Ishikawa (cell line): ENCODE measurements at regions not wholly inside any gene's neighbourhood (a gene's known extent, or its start where the extent isn't known, plus 50 kb on each side); places are given as distances from the start of the nearest gene placed in this dataset.

Experiments
- CEBPB ChIP-seq: IDR thresholded peaks from 2 replicates; pipeline ENCODE4 v1.6.1; 2012
- CREB1 ChIP-seq: IDR thresholded peaks from 2 replicates; pipeline ENCODE4 v1.6.1; 2012; ENCODE audit warnings: low read depth
- EGR1 ChIP-seq: IDR thresholded peaks from 2 replicates; pipeline ENCODE4 v1.6.1; 2012
- EP300 ChIP-seq: IDR thresholded peaks from 2 replicates; pipeline ENCODE4 v1.6.1; 2012; ENCODE audit warnings: borderline replicate concordance
- FOXM1 ChIP-seq: IDR thresholded peaks from 2 replicates; pipeline ENCODE4 v1.6.1; 2012; ENCODE audit warnings: low read depth, borderline replicate concordance
- NFIC ChIP-seq: IDR thresholded peaks from 2 replicates; pipeline ENCODE4 v1.6.1; 2012
- RAD21 ChIP-seq: IDR thresholded peaks from 2 replicates; pipeline ENCODE4 v1.6.1; 2012; ENCODE audit warnings: low read depth
- TAF1 ChIP-seq: IDR thresholded peaks from 2 replicates; pipeline ENCODE4 v1.6.1; 2012; ENCODE audit warnings: low read depth, mild to moderate bottlenecking
- TCF12 ChIP-seq: IDR thresholded peaks from 2 replicates; pipeline ENCODE4 v1.6.1; 2012; ENCODE audit warnings: low read depth
- TEAD4 ChIP-seq: IDR thresholded peaks from 2 replicates; pipeline ENCODE4 v1.6.1; 2012
- YY1 ChIP-seq: IDR thresholded peaks from 2 replicates; pipeline ENCODE4 v1.6.1; 2012; ENCODE audit warnings: low read depth
- ZBTB7A ChIP-seq: IDR thresholded peaks from 2 replicates; pipeline ENCODE4 v1.6.1; 2012; ENCODE audit warnings: low read depth
- TF ChIP-seq, protein P1 (sequence below): IDR thresholded peaks from 2 replicates; pipeline ENCODE4 v1.6.1; 2012; ENCODE audit warnings: low read depth, mild to moderate bottlenecking
- TF ChIP-seq, protein P2 (sequence below): IDR thresholded peaks from 2 replicates; pipeline ENCODE4 v1.6.1; 2012
- TF ChIP-seq, protein P3 (sequence below): IDR thresholded peaks from 2 replicates; pipeline ENCODE4 v1.6.1; 2012

DNA sequence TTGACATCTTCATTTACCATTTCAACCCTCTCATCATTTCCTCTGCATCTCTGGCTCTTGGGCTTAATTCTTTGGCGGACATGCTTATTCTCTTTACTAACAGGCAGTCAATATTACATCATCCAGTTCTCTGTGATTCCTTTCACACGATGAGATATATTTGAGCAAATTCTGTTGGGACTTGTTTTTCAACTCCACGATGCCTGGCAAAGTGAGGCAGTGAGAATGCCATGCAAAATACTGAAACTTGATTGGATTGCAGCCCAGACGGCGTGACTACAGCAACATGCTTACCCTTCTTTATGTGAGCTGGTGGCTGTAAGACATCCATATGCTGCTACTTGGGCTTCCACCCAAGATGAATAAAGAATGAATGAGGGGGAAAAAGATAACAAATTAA lies 101.7 kb upstream of the SPACA1 start:
- TF ChIP-seq TAF1 (no peak), EGR1 (no peak), NFIC (no peak), FOXM1 (no peak), EP300 (no peak), TCF12 (no peak), RAD21 (no peak), TEAD4 (no peak), CEBPB (no peak), CREB1 (no peak), YY1 (no peak), ZBTB7A (no peak)
- TF ChIP-seq, protein P1, sequence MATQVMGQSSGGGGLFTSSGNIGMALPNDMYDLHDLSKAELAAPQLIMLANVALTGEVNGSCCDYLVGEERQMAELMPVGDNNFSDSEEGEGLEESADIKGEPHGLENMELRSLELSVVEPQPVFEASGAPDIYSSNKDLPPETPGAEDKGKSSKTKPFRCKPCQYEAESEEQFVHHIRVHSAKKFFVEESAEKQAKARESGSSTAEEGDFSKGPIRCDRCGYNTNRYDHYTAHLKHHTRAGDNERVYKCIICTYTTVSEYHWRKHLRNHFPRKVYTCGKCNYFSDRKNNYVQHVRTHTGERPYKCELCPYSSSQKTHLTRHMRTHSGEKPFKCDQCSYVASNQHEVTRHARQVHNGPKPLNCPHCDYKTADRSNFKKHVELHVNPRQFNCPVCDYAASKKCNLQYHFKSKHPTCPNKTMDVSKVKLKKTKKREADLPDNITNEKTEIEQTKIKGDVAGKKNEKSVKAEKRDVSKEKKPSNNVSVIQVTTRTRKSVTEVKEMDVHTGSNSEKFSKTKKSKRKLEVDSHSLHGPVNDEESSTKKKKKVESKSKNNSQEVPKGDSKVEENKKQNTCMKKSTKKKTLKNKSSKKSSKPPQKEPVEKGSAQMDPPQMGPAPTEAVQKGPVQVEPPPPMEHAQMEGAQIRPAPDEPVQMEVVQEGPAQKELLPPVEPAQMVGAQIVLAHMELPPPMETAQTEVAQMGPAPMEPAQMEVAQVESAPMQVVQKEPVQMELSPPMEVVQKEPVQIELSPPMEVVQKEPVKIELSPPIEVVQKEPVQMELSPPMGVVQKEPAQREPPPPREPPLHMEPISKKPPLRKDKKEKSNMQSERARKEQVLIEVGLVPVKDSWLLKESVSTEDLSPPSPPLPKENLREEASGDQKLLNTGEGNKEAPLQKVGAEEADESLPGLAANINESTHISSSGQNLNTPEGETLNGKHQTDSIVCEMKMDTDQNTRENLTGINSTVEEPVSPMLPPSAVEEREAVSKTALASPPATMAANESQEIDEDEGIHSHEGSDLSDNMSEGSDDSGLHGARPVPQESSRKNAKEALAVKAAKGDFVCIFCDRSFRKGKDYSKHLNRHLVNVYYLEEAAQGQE, result no peak
- TF ChIP-seq, protein P2, sequence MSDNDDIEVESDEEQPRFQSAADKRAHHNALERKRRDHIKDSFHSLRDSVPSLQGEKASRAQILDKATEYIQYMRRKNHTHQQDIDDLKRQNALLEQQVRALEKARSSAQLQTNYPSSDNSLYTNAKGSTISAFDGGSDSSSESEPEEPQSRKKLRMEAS, result no peak
- TF ChIP-seq, protein P3, sequence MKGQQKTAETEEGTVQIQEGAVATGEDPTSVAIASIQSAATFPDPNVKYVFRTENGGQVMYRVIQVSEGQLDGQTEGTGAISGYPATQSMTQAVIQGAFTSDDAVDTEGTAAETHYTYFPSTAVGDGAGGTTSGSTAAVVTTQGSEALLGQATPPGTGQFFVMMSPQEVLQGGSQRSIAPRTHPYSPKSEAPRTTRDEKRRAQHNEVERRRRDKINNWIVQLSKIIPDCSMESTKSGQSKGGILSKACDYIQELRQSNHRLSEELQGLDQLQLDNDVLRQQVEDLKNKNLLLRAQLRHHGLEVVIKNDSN, result no peak

DNA sequence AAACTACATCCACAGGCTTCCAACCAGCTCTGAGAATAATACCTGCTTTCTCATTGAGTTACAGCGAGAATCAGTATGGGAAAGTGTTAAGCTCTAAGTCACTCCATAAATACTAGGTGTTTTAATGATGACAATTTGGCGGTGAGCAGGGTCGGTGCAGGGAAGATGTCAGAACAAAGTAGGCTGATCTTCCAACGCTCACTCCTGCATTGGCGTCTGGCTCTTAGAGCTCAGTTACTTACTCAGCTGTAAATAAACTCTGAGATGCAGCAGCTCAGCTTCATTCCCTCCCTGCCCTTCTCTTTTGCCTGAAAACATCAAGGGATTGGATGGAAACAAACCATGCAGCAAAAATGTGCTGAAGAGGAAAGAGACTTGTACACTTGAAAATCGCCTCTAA lies 102.5 kb upstream of the SPACA1 start:
- TF ChIP-seq CEBPB (no peak), NFIC (no peak), TAF1 (no peak), TEAD4 (no peak), ZBTB7A (no peak), CREB1 (no peak), RAD21 (no peak), TCF12 (no peak), YY1 (no peak), EP300 (no peak), EGR1 (no peak), FOXM1 (no peak)
- TF ChIP-seq, protein P2, result no peak
- TF ChIP-seq, protein P3, result no peak
- TF ChIP-seq, protein P1, result no peak

DNA sequence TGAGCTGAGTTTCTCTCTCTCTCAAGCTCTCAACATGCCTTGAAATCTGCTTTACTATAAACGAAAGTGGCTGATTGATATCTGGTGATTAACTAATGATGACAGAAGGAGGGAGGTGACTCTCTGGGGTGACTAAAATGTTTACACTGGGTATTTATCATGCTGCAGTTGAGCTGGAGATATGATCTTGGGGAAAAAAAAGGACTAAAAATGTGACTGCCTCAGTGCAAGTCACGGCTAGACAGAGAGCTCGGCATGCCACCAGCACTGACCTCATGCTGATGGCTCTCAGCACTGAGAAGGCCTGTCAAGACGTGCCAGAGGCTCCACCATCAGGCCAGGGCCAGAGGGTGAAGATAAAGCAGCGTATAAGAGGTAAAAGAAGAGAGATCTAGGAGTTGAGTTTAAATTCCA lies 103.1 kb upstream of the SPACA1 start:
- TF ChIP-seq, protein P3, result no peak
- TF ChIP-seq RAD21 (peak; percentile 36; the same call in 1 of the 2 replicates), CREB1 (no peak), TEAD4 (no peak)

DNA sequence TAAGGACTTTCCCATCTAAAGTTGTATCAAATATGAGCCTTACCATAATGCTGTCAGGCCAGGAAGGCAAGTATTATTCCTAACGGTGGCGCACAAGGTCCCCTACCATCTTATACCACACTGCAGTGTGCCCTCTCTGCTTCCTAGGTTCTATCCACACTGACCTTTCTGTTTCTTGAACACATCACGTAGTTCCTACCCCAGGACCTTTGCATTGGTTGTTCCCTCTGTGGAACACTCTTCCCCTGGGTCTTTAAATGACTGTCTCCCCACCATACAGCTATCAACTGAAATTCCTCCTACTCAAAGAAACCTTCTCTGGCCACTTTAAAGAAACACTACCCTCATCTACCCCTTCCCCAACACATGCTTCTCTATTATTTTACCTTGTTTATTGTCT lies 104.5 kb upstream of the SPACA1 start:
- TF ChIP-seq NFIC, result no peak

DNA sequence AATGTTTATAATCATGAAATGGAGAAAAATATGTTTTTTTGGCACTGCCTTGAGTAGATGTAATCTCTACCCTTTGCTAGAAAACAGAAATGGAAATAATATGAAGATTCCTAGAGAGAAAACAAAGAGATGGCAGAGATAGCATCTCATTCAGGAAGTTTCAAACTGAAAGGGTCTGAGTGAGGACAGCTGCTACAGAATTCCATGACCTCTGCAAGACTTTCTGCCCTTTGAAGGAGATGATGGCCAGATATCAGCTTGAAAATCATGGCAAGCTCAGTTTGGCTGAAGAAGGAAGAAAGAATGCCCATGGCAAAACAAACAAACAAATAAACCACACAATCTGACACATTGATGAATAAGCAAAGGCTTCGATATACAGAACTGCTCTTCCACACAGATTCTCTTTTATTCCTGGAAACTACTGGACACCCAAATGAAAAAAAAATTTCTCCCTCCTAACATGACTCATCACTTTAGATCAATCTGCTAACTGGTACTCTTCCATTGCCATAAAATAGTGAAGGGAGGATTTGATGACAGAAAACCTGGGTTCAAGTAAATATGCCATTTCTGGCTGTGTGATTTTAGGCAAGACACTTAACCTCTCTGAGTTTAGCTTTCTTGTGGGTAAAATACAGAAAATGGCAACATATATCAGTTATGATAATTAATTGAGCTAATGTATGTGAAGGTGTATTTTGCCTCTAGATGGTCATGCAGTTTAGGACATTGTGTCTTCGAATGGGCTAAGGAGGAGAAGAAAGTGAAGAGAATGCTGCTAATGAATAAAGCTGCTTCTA lies 105.9 kb upstream of the SPACA1 start:
- TF ChIP-seq TEAD4, result no peak
- TF ChIP-seq NFIC, result no peak
- no peak for TF ChIP-seq TAF1
- TF ChIP-seq, protein P3, result no peak
- no peak for TF ChIP-seq YY1
- no peak for TF ChIP-seq EP300
- TF ChIP-seq TCF12, result no peak
